ENCODE measurements at regions not wholly inside any gene's neighbourhood (a gene's known extent, or its start where the extent isn't known, plus 50 kb on each side); places are given as distances from the start of the nearest gene placed in this dataset.

DNA sequence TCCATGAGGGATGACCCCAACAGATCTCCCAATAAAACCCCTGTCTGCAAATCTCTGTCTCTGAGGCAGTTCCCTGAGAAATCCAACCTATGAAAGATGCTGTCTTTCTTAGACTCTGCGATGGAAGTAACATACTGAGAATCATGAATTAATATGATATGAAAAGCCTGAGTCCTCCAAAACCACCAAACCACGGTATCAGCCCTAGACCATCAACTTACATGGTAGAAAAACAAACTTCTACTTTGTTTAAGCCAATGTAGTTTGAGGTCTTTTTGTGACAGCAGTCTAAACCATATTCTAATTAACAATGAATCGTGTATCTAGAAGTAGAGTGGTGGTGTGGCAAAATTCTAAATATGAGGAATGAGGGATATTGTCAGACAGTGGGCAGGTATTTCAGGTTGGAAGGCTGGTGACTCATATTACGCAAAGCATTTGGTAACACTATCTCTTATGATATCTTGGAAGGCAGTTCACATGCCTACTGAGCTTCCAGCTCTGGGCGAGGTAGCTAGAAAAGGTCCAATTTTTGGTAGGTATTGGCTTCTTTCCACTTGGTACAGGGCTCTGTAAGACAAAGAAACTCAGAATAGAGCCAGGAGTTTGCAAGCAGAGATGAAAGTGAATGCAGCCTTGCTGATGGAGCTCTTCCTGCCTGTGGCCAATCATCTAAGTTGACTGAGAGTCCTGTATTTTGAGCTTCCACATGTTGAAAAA lies 215.8 kb downstream of the ZFP36L2 start:
- TF ChIP-seq, protein P1, sequence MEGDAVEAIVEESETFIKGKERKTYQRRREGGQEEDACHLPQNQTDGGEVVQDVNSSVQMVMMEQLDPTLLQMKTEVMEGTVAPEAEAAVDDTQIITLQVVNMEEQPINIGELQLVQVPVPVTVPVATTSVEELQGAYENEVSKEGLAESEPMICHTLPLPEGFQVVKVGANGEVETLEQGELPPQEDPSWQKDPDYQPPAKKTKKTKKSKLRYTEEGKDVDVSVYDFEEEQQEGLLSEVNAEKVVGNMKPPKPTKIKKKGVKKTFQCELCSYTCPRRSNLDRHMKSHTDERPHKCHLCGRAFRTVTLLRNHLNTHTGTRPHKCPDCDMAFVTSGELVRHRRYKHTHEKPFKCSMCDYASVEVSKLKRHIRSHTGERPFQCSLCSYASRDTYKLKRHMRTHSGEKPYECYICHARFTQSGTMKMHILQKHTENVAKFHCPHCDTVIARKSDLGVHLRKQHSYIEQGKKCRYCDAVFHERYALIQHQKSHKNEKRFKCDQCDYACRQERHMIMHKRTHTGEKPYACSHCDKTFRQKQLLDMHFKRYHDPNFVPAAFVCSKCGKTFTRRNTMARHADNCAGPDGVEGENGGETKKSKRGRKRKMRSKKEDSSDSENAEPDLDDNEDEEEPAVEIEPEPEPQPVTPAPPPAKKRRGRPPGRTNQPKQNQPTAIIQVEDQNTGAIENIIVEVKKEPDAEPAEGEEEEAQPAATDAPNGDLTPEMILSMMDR (conservative IDR thresholded peaks at IDR 0.05; ENCODE audit: low read depth in 2 of 2), result no peak
- TF ChIP-seq, protein P2, sequence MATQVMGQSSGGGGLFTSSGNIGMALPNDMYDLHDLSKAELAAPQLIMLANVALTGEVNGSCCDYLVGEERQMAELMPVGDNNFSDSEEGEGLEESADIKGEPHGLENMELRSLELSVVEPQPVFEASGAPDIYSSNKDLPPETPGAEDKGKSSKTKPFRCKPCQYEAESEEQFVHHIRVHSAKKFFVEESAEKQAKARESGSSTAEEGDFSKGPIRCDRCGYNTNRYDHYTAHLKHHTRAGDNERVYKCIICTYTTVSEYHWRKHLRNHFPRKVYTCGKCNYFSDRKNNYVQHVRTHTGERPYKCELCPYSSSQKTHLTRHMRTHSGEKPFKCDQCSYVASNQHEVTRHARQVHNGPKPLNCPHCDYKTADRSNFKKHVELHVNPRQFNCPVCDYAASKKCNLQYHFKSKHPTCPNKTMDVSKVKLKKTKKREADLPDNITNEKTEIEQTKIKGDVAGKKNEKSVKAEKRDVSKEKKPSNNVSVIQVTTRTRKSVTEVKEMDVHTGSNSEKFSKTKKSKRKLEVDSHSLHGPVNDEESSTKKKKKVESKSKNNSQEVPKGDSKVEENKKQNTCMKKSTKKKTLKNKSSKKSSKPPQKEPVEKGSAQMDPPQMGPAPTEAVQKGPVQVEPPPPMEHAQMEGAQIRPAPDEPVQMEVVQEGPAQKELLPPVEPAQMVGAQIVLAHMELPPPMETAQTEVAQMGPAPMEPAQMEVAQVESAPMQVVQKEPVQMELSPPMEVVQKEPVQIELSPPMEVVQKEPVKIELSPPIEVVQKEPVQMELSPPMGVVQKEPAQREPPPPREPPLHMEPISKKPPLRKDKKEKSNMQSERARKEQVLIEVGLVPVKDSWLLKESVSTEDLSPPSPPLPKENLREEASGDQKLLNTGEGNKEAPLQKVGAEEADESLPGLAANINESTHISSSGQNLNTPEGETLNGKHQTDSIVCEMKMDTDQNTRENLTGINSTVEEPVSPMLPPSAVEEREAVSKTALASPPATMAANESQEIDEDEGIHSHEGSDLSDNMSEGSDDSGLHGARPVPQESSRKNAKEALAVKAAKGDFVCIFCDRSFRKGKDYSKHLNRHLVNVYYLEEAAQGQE (IDR thresholded peaks at IDR 0.05; ENCODE audit: unreplicated experiment), result no peak

All from GM23338 (cell line).